GM12891 (cell line): ENCODE measurements at regions not wholly inside any gene's neighbourhood (a gene's known extent, or its start where the extent isn't known, plus 50 kb on each side); places are given as distances from the start of the nearest gene placed in this dataset.

Experiments used
- POLR2A ChIP-seq: IDR thresholded peaks from 2 replicates; pipeline ENCODE4 v1.6.1; 2011; ENCODE audit warnings: low read depth, low read length, control low read depth
- POLR2AphosphoS5 ChIP-seq: IDR thresholded peaks from 2 replicates; pipeline ENCODE4 v1.6.1; 2011; ENCODE audit warnings: low read depth, low read length, control low read depth
- TAF1 ChIP-seq: IDR thresholded peaks from 2 replicates; pipeline ENCODE4 v1.6.1; 2011; ENCODE audit warnings: low read depth, low read length, control low read depth

- TF ChIP-seq POLR2A (no peak), TAF1 (no peak), POLR2AphosphoS5 (no peak)
Observed at GRCh38 chr7:22649686-22650085, 77.3 kb upstream of the IL6 start.
